GM23248 (cell line): ENCODE measurements at regions not wholly inside any gene's neighbourhood (a gene's known extent, or its start where the extent isn't known, plus 50 kb on each side); places are given as distances from the start of the nearest gene placed in this dataset.

Source experiments
- DNase-seq: peaks from one replicate; pipeline ENCODE4 v3.0.0-alpha.2; 2015
- H2AFZ ChIP-seq: fragments of 200-600 bp; sonication (generic); 2 replicates; pipeline ENCODE4 v1.6.1; 2016; ENCODE audit warnings: antibody characterized with exemption
- H3F3A ChIP-seq: fragments of 200-600 bp; sonication (generic); 2 replicates; pipeline ENCODE4 v1.6.1; 2016; ENCODE audit warnings: mild to moderate bottlenecking, antibody characterized with exemption, mixed run types; ENCODE audit not compliant: insufficient read depth
- H3K27ac ChIP-seq: fragments of 200-600 bp; sonication (generic); 2 replicates; pipeline ENCODE4 v1.5.1; 2016; ENCODE audit warnings: mild to moderate bottlenecking
- H3K27me3 ChIP-seq: fragments of 200-600 bp; sonication (generic); replicated peaks from 2 replicates; pipeline ENCODE4 v1.6.1; 2016; ENCODE audit warnings: mild to moderate bottlenecking; ENCODE audit not compliant: insufficient read depth
- H3K36me3 ChIP-seq: fragments of 200-600 bp; sonication (generic); 2 replicates; pipeline ENCODE4 v1.6.1; 2016; ENCODE audit warnings: low read depth, mild to moderate bottlenecking
- H3K4me1 ChIP-seq: fragments of 200-600 bp; sonication (generic); 2 replicates; pipeline ENCODE4 v1.6.1; 2016; ENCODE audit warnings: mild to moderate bottlenecking; ENCODE audit not compliant: insufficient read depth
- H3K4me2 ChIP-seq: fragments of 200-600 bp; sonication (generic); one replicate; pipeline ENCODE4 v1.6.1; 2016; ENCODE audit warnings: mild to moderate bottlenecking; ENCODE audit not compliant: unreplicated experiment
- H3K4me3 ChIP-seq: fragments of 200-600 bp; sonication (generic); 2 replicates; pipeline ENCODE4 v1.5.1; 2016; ENCODE audit warnings: mild to moderate bottlenecking
- H3K79me2 ChIP-seq: fragments of 200-600 bp; sonication (generic); 2 replicates; pipeline ENCODE4 v1.6.1; 2016; ENCODE audit warnings: mild to moderate bottlenecking; ENCODE audit not compliant: insufficient read depth
- H3K9ac ChIP-seq: fragments of 200-600 bp; sonication (generic); 2 replicates; pipeline ENCODE4 v1.6.1; 2016; ENCODE audit warnings: mild to moderate bottlenecking
- H3K9me2 ChIP-seq: fragments of 200-600 bp; sonication (generic); 2 replicates; pipeline ENCODE4 v1.6.1; 2016; ENCODE audit warnings: mixed run types, mild to moderate bottlenecking, moderate library complexity; ENCODE audit not compliant: insufficient read depth
- H3K9me3 ChIP-seq: fragments of 200-600 bp; sonication (generic); one replicate; pipeline ENCODE4 v1.6.1; 2017; ENCODE audit warnings: low read depth
- H4K20me1 ChIP-seq: fragments of 200-600 bp; sonication (generic); 2 replicates; pipeline ENCODE4 v1.6.0; 2016; ENCODE audit not compliant: insufficient read depth
- EZH2 ChIP-seq: fragments of 200-600 bp; sonication (generic); IDR thresholded peaks from 2 replicates; pipeline ENCODE4 v1.6.1; 2018; ENCODE audit warnings: antibody characterized with exemption, mild to moderate bottlenecking; ENCODE audit not compliant: insufficient read depth, poor library complexity, severe bottlenecking
- EZH2phosphoT487 ChIP-seq: fragments of 200-600 bp; sonication (generic); IDR thresholded peaks from 2 replicates; pipeline ENCODE4 v1.6.1; 2018; ENCODE audit warnings: antibody characterized with exemption, moderate library complexity, mild to moderate bottlenecking, low read depth; ENCODE audit not compliant: insufficient read depth
- WGBS, 2 experiments: methylation state at CpG; one replicate each; pipeline ENCODE4 v1.1.6; 2015 to 2017; ENCODE audit warnings: low lambda C conversion rate in 2 of 2, low coverage in 1 of 2; ENCODE audit errors: missing lambda C conversion rate in 2 of 2; 5-methylcytosine and 5-hydroxymethylcytosine counted together
- in situ Hi-C: fragments of 300-500 bp; cut with MboI; formaldehyde crosslinking; loops from 2 replicates; pipeline ENCODE4 v1.15.0; 2020

DNA sequence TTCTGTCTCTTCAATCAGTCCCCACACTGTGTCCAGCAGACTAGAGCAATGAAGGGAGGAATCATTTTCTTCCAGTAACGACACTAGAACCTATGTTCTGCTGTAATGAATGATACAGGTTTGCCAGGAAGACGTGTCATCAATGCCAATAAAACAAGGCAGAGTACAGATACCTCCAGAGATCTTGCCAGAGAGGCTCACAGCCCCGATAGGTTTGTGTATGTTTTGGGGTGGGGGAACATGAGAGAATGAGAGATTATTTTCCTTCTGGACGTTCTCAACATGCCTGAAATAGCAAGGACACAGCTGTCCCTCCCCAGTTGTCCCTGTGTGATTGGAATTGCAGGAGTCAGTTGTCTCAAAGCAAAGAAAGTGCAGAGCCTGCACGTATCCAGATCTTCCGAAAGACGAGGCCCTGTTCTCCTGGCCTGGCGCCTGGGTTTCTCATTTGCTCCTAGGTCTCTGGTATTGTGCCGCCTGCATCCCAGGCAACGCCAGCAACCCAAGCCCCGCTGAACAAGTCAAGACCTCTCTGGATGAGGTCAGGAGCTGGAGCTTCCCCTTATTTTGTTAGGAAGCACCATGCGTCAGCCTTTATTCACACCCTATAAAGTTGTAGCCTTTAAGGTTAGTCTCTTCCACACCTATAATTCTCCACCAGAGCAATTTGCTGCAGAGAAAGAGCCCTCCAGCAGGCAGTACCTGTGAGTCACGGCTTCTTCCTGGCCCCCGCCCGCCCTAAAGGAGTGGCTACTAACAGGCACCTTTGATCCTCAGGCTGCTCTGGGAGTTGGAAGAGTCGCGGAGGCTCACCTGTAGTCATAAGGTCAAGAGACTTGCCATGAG lies 130.5 kb downstream of the TOMM20 start:
- H3K9me3 ChIP-seq: no peaks in the 10 kb centered on the region
- H3K36me3 ChIP-seq: no peaks in the 10 kb centered on the region
- TF ChIP-seq EZH2phosphoT487 (no peak), EZH2 (no peak)
- H3K4me2 ChIP-seq: peak overlapping the region; percentile 66
- H3K4me3 ChIP-seq: peak overlapping the region; percentile 46
- H3K79me2 ChIP-seq: no peaks in the 10 kb centered on the region
- 0 out of 2 replicates have a peak overlapping the region, but pooled peaks have one; percentile 22 for H2AFZ ChIP-seq
- H3K9me2 ChIP-seq: no peaks in the 10 kb centered on the region
- peaks cover 24% of the 10 kb centered on the region for H3K4me1 ChIP-seq
- peak; percentile 71 for DNase-seq
- H3K27me3 ChIP-seq: no peaks in the 10 kb centered on the region
- H3F3A ChIP-seq: peaks cover 17% of the 10 kb centered on the region
- H4K20me1 ChIP-seq: no peaks in the 10 kb centered on the region
- WGBS, 2 experiments: 43 to 45% methylated on average over 17 of the region's 17 CpGs
- in situ Hi-C loops: no loop called here
- H3K27ac ChIP-seq: peak overlapping the region; percentile 94
- peak overlapping the region; percentile 84 for H3K9ac ChIP-seq

DNA sequence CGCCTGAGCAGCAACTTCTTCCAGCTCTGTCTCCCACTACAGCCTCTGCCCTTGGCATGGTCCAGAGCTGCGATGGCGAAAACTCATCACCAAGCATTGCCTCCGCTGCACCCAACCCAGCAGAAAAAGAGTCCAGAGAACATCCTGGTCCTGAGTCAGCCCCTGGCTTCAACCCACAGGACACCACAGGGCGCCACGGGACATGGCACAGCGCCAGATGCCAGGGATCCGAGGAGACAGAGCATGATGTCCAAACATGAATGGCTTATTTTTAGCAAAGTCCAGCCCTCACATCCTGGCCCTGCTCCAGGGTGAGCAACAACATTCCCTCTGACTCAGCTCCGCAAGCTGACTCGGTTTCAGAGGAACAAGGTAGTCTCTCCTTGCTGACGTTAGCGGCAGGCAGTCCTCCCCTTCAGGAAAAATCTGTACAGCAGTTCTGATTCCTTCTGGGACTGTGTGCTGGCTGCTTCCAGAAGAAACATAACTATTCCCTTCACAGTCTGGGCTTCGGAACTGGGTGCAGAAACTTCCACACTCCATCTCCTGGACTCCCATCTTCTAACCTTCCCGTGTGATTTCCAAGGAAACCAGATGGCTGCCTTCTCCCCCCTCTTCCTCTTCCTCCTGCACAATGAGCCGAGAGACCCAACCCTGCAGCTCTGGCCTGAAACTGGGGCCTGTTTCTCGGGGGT lies 131.3 kb downstream of the TOMM20 start:
- Histone ChIP-seq H3K9ac (peak overlapping the region; percentile 84), H3K36me3 (no peaks in the 10 kb centered on the region), H3F3A (peaks cover 17% of the 10 kb centered on the region), H3K4me1 (peaks cover 24% of the 10 kb centered on the region), H3K79me2 (no peaks in the 10 kb centered on the region), H3K27ac (peak overlapping the region; percentile 94), H3K9me3 (no peaks in the 10 kb centered on the region), H3K4me2 (peak overlapping the region; percentile 74), H3K27me3 (no peaks in the 10 kb centered on the region), H3K4me3 (peak overlapping the region; percentile 46), H3K9me2 (no peaks in the 10 kb centered on the region), H2AFZ (0 out of 2 replicates have a peak overlapping the region, but pooled peaks have one; percentile 24), H4K20me1 (no peaks in the 10 kb centered on the region)
- in situ Hi-C loops: no loop called here
- WGBS, 2 experiments: 1 to 2% methylated on average over 16 of the region's 16 CpGs
- TF ChIP-seq EZH2: no peak
- no peak for TF ChIP-seq EZH2phosphoT487
- peak; percentile 99 for DNase-seq

DNA sequence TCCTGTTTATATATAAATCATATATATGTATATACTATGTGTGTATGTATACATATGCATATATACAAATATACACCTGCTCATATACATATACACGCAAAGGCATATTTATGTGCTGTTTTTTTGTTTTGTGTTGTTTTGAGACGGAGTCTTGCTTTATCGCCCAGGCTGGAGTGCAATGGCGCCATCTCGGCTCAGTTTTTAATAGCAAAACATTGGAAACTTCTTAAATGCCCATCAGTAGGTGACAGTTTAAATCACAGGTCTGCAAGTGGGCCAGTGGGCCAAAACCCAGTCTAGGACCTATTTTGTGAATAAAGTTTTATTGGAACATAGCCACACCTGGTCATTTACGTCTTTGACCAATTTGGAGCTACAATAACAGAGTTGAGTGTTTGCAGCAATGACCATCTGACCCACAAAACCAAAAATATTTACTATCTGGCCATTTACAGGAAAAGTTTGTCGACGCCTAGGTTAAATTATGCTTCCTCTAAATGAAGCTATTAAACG lies 132.3 kb downstream of the TOMM20 start:
- TF ChIP-seq EZH2 (no peak), EZH2phosphoT487 (no peak)
- H4K20me1 ChIP-seq: no peaks in the 10 kb centered on the region
- 80% methylated on average over 9 of the region's 9 CpGs for WGBS, 2 experiments
- H3K9ac ChIP-seq: peak overlapping the region; percentile 77
- no peaks in the 10 kb centered on the region for H3K9me2 ChIP-seq
- H3K4me3 ChIP-seq: no peak overlapping the region
- no peak overlapping the region for H3K4me2 ChIP-seq
- no peaks in the 10 kb centered on the region for H3K9me3 ChIP-seq
- no peaks in the 10 kb centered on the region for H3K27me3 ChIP-seq
- no peaks in the 10 kb centered on the region for H3K79me2 ChIP-seq
- H3F3A ChIP-seq: peaks cover 17% of the 10 kb centered on the region
- DNase-seq: no peak
- H3K4me1 ChIP-seq: peaks cover 24% of the 10 kb centered on the region
- H2AFZ ChIP-seq: no peak overlapping the region
- H3K27ac ChIP-seq: peak overlapping the region; percentile 94
- H3K36me3 ChIP-seq: no peaks in the 10 kb centered on the region
- in situ Hi-C loops: no loop called here

DNA sequence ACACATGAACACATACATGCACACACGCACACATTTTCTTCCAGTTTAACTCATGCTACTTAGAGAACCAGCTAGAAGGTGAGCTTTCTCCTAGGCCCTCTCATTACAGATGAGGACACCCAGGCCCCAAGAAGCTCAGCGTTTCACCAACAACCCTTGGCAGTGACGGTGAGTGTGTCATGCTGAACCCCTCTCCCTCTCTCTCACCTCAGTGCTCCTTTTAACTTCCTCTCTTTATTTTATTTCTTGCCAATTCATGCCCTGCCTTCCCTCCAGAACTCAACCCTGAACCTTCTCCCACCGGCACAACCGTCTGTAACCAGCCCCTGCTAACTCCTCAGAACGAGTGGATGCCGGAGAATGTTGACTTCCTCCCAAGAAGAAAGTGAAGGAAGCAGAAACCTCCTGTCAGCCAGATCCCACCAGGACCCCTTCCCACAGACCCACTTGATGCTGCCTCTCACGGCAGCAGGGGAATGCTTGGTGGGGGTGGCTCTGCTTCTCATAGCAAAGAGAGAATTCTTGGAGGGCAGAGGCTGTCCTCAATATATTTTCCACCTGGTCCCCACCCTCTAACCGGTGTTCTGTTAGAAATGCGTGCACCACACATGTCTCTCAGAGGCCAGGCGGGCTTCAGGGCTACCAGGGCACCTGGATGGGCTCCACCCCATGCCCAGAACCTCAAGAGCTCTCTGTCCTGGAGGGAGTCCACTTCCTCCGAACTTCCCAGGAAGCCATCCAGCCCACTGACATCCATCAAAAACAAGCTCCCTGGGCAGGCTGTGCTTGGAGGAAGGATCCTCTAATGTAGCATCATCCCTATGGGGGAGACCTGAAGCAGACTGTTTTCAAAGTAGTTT lies 134.0 kb downstream of the TOMM20 start:
- Histone ChIP-seq H3K4me2 (no peak overlapping the region), H3K9ac (no peak overlapping the region), H3K9me2 (no peaks in the 10 kb centered on the region), H3K79me2 (no peaks in the 10 kb centered on the region), H4K20me1 (no peaks in the 10 kb centered on the region), H3K27ac (no peak overlapping the region), H3K36me3 (no peaks in the 10 kb centered on the region), H3K9me3 (no peaks in the 10 kb centered on the region), H3K4me1 (peaks cover 24% of the 10 kb centered on the region), H2AFZ (no peak overlapping the region), H3K27me3 (no peaks in the 10 kb centered on the region), H3K4me3 (no peak overlapping the region), H3F3A (peaks cover 17% of the 10 kb centered on the region)
- TF ChIP-seq EZH2phosphoT487: no peak
- TF ChIP-seq EZH2: no peak
- 85 to 87% methylated on average over 12 of the region's 12 CpGs for whole genome bisulfite sequencing, 2 experiments
- no peak for DNase-seq
- in situ Hi-C loops: no loop called here
